ENCODE measurements at regions not wholly inside any gene's neighbourhood (a gene's known extent, or its start where the extent isn't known, plus 50 kb on each side); places are given as distances from the start of the nearest gene placed in this dataset.

DNA sequence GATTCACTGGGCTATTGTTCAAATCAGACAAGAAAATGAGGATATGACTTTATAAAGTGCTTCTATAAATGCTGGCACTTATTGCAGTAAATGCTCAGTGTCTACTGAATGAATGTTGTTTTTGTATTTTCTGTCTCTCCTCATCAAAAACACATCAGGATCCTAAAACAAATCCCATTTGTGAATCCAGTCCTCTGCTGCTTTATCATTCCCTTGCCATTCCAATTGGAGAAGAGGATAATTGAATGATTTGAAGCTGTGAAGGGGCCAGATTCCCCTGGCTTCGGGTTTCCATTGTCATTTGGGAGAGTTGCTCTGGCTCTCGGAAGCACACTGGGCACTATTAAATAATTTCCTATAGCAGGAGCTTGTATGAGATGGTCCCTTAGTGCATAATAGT, 666.8 kb downstream of the ACTL7B start:
- H3K4me3 ChIP-seq (ENCODE audit: low read depth in 1 of 3, low read length in 3 of 3): no peak overlapping the region
- H3K27ac ChIP-seq (ENCODE audit: low read depth in 1 of 2, low read length in 2 of 2): no peak overlapping the region
- TF ChIP-seq YY1 (IDR thresholded peaks at IDR 0.05) (no peak), RXRA (IDR thresholded peaks at IDR 0.05) (no peak), HNF4A (conservative IDR thresholded peaks at IDR 0.05) (no peak), NR2F2 (IDR thresholded peaks at IDR 0.05) (no peak), FOXA2 (IDR thresholded peaks at IDR 0.05) (no peak), GABPA (IDR thresholded peaks at IDR 0.05 in 1 of 2, conservative IDR thresholded peaks at IDR 0.05 in 1 of 2) (no peak), RAD21 (IDR thresholded peaks at IDR 0.05) (no peak), JUND (IDR thresholded peaks at IDR 0.05) (no peak)
- TF ChIP-seq, protein P1, sequence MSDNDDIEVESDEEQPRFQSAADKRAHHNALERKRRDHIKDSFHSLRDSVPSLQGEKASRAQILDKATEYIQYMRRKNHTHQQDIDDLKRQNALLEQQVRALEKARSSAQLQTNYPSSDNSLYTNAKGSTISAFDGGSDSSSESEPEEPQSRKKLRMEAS (IDR thresholded peaks at IDR 0.05): no peak
- TF ChIP-seq, protein P2, sequence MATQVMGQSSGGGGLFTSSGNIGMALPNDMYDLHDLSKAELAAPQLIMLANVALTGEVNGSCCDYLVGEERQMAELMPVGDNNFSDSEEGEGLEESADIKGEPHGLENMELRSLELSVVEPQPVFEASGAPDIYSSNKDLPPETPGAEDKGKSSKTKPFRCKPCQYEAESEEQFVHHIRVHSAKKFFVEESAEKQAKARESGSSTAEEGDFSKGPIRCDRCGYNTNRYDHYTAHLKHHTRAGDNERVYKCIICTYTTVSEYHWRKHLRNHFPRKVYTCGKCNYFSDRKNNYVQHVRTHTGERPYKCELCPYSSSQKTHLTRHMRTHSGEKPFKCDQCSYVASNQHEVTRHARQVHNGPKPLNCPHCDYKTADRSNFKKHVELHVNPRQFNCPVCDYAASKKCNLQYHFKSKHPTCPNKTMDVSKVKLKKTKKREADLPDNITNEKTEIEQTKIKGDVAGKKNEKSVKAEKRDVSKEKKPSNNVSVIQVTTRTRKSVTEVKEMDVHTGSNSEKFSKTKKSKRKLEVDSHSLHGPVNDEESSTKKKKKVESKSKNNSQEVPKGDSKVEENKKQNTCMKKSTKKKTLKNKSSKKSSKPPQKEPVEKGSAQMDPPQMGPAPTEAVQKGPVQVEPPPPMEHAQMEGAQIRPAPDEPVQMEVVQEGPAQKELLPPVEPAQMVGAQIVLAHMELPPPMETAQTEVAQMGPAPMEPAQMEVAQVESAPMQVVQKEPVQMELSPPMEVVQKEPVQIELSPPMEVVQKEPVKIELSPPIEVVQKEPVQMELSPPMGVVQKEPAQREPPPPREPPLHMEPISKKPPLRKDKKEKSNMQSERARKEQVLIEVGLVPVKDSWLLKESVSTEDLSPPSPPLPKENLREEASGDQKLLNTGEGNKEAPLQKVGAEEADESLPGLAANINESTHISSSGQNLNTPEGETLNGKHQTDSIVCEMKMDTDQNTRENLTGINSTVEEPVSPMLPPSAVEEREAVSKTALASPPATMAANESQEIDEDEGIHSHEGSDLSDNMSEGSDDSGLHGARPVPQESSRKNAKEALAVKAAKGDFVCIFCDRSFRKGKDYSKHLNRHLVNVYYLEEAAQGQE (IDR thresholded peaks at IDR 0.05): no peak
- TF ChIP-seq, protein P3, sequence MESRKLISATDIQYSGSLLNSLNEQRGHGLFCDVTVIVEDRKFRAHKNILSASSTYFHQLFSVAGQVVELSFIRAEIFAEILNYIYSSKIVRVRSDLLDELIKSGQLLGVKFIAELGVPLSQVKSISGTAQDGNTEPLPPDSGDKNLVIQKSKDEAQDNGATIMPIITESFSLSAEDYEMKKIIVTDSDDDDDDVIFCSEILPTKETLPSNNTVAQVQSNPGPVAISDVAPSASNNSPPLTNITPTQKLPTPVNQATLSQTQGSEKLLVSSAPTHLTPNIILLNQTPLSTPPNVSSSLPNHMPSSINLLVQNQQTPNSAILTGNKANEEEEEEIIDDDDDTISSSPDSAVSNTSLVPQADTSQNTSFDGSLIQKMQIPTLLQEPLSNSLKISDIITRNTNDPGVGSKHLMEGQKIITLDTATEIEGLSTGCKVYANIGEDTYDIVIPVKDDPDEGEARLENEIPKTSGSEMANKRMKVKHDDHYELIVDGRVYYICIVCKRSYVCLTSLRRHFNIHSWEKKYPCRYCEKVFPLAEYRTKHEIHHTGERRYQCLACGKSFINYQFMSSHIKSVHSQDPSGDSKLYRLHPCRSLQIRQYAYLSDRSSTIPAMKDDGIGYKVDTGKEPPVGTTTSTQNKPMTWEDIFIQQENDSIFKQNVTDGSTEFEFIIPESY (IDR thresholded peaks at IDR 0.05): no peak
- TF ChIP-seq, protein P4, sequence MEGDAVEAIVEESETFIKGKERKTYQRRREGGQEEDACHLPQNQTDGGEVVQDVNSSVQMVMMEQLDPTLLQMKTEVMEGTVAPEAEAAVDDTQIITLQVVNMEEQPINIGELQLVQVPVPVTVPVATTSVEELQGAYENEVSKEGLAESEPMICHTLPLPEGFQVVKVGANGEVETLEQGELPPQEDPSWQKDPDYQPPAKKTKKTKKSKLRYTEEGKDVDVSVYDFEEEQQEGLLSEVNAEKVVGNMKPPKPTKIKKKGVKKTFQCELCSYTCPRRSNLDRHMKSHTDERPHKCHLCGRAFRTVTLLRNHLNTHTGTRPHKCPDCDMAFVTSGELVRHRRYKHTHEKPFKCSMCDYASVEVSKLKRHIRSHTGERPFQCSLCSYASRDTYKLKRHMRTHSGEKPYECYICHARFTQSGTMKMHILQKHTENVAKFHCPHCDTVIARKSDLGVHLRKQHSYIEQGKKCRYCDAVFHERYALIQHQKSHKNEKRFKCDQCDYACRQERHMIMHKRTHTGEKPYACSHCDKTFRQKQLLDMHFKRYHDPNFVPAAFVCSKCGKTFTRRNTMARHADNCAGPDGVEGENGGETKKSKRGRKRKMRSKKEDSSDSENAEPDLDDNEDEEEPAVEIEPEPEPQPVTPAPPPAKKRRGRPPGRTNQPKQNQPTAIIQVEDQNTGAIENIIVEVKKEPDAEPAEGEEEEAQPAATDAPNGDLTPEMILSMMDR (IDR thresholded peaks at IDR 0.05; ENCODE audit: low read depth, low read length, missing input control): no peak
- H3K9me3 ChIP-seq (ENCODE audit: control insufficient read depth in 4 of 4, low read length in 3 of 4): no peaks in the 10 kb centered on the region
- no peaks in the 10 kb centered on the region for H3K27me3 ChIP-seq (ENCODE audit: control insufficient read depth in 4 of 4, insufficient read depth in 4 of 4, low read length in 3 of 4)
- whole genome bisulfite sequencing: 80% methylated on average over 2 of the region's 2 CpGs
- no peak for DNase-seq (ENCODE audit: low spot score)
- H3K4me1 ChIP-seq (ENCODE audit: control insufficient read depth in 4 of 4, insufficient read depth in 4 of 4, low read length in 3 of 4): no peaks in the 10 kb centered on the region
- no peak overlapping the region for H3K9ac ChIP-seq (ENCODE audit: low read depth in 1 of 2, low read length in 2 of 2)
- no peaks in the 10 kb centered on the region for H3K36me3 ChIP-seq (ENCODE audit: control insufficient read depth in 4 of 4, insufficient read depth in 3 of 4, low read depth in 1 of 4, low read length in 3 of 4)

DNA sequence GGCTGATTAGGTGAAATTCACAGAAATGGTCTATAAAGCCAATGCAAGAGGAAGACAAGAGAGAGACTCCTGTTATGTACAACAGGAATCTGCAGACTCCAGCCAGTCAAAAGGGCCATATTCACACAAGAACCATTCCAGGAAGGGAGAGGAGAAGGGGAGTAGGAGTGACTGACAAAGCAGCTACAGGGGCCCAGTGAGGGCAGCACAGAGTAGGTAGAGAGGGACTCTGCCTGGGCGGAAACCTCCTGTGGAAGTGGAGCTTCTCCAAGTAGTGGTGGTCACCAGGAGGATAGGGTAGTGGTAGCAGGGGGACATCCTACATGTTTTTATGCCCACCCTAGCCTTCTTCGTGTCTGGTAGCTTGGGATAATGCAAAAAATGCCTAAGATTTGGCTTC, 667.3 kb downstream of the ACTL7B start:
- no peak for DNase-seq (ENCODE audit: low spot score)
- H3K9me3 ChIP-seq (ENCODE audit: control insufficient read depth in 4 of 4, low read length in 3 of 4): no peaks in the 10 kb centered on the region
- no peaks in the 10 kb centered on the region for H3K27me3 ChIP-seq (ENCODE audit: control insufficient read depth in 4 of 4, insufficient read depth in 4 of 4, low read length in 3 of 4)
- WGBS: 86% methylated on average over 2 of the region's 2 CpGs
- H3K27ac ChIP-seq (ENCODE audit: low read depth in 1 of 2, low read length in 2 of 2): no peak overlapping the region
- H3K4me1 ChIP-seq (ENCODE audit: control insufficient read depth in 4 of 4, insufficient read depth in 4 of 4, low read length in 3 of 4): no peaks in the 10 kb centered on the region
- no peak overlapping the region for H3K9ac ChIP-seq (ENCODE audit: low read depth in 1 of 2, low read length in 2 of 2)
- H3K36me3 ChIP-seq (ENCODE audit: control insufficient read depth in 4 of 4, insufficient read depth in 3 of 4, low read depth in 1 of 4, low read length in 3 of 4): no peaks in the 10 kb centered on the region
- H3K4me3 ChIP-seq (ENCODE audit: low read depth in 1 of 3, low read length in 3 of 3): no peak overlapping the region
- no peak for TF ChIP-seq JUND (IDR thresholded peaks at IDR 0.05)
- TF ChIP-seq RXRA (IDR thresholded peaks at IDR 0.05): no peak
- no peak for TF ChIP-seq FOXA2 (IDR thresholded peaks at IDR 0.05)
- TF ChIP-seq, protein P4 (IDR thresholded peaks at IDR 0.05; ENCODE audit: low read depth, low read length, missing input control): no peak
- TF ChIP-seq HNF4A (conservative IDR thresholded peaks at IDR 0.05): no peak
- TF ChIP-seq, protein P1 (IDR thresholded peaks at IDR 0.05): no peak
- no peak for TF ChIP-seq NR2F2 (IDR thresholded peaks at IDR 0.05)
- TF ChIP-seq YY1 (IDR thresholded peaks at IDR 0.05): no peak
- TF ChIP-seq, protein P5, sequence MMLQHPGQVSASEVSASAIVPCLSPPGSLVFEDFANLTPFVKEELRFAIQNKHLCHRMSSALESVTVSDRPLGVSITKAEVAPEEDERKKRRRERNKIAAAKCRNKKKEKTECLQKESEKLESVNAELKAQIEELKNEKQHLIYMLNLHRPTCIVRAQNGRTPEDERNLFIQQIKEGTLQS (IDR thresholded peaks at IDR 0.05): no peak
- TF ChIP-seq RAD21 (IDR thresholded peaks at IDR 0.05): no peak
- TF ChIP-seq HNF4G (IDR thresholded peaks at IDR 0.05): no peak
- no peak for TF ChIP-seq SP1 (IDR thresholded peaks at IDR 0.05)
- TF ChIP-seq, protein P2 (IDR thresholded peaks at IDR 0.05): no peak
- TF ChIP-seq FOXA1 (IDR thresholded peaks at IDR 0.05): no peak
